DMS 273 (cell line): ENCODE measurements at regions not wholly inside any gene's neighbourhood (a gene's known extent, or its start where the extent isn't known, plus 50 kb on each side); places are given as distances from the start of the nearest gene placed in this dataset.

Experiments
- DNase-seq: peaks from one replicate; lab custom pipeline; 2025; ENCODE audit not compliant: unreplicated experiment; lab: John Stamatoyannopoulos, UW

DNA sequence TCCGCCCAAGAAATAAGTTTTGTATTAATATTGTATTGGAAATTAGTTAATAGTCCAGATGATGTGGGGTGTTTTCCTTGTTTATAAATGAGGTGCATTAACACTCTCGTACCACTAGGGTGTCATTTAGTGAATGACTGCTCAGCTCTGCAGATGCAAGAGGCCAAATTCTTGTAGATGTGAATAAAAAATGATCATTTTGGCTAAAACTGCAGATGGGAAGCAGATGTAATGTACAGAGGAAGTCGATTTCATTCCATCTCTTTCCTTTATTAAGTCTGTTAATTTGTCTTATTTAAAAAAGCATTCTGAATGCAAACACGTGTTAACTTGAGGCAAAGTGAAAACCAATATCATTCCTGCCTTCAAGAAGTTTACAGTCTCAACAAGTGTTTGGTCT, 108.1 kb downstream of the DHX15 start:
- peak; percentile 44 for DNase-seq

DNA sequence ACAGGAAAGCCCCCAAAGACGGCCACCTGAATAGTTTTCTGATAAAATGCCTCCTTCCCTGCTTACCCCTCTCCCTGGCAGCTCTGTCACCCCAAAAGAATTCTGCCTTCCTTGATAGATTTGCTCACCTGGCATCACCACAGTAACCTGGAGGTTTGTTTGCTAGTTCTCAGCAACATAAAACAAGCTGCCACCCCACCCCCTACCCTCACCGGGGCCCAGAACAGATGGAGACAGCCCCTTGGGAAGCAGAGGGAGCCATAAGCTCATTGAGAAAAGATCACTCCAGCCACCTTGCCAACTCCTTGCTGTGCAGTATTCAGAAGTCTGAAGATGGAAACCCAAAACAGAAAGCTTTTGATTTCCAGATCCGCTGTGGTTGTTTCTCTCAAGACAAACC, 108.6 kb downstream of the DHX15 start:
- DNase-seq, result peak; percentile 77

DNA sequence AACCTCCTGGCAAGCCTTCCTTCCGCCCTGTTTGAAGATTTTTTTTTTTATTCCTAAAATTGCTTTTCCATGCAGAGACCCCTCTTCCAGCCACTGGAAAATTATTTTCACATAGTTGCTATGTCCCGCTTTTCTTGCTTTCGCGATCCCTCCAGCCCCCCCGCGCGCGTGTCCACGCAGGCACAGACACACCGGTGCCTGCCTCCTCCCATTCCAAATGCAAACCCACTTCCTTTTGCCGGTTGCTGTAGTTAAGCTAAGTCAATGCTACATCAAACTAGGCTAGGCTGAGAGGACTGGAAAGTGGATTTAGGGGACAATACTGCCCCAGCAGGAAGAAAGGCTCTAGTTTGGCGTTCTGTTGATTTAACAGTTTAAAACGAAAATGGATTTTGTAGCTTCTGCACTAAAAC, 111.0 kb downstream of the DHX15 start:
- peak; percentile 58 for DNase-seq

DNA sequence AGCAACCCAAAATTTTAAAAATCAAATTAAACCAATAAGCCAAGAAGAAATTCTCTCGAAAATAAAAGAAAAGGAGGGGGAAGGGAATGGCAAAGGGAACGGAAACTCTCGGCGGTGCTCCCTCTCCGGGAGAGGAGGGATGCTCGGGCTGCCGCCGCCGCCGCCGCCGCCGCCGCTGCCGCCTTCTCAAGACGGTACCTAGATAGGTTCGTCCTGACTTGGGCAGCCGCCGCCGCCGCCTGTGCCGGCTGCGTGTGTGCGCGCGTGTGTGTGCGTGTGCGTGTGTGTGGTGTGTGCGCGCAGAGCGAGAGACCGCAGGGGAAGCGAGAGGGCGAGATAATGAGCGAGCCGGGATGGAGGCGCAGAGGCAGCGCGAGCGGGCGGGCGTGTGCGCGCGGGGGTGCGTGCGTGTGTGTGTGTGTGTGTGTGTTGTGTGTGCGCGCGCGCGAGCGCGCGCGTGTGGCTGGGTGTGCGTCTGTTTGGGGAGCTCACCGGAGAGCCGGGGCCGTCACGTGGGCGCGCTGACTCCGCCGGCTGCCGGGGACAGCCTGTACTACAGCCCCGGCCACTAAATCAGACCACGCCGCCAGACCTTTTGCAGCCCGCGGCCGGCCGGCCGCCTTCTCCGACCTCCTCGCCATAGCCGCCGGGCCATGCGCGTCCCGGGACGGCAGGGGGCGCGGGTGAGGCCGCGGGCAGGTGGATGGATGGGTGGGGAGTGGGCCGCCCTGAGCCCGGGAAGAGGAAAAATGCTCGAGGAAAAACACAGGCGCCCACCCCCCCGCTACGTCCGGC, 111.6 kb downstream of the DHX15 start:
- peak; percentile 93 for DNase-seq

DNA sequence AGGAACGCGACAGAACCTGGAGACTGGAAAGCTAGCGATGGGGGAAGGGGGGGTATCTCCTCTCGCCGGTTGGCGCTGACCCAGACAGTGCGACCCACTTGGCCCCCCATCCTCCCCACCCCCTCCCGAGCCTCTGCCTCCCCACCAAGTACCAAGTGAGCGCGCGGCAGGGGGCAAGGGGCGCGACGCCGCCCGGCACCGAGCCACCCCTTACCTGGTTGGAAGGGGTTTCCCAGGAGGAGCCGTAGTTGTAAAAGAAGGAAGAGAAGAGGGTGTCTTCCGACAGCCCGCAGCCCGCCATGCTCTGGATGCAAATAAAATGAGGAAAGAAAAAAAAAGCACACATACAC, 112.2 kb downstream of the DHX15 start:
- peak; percentile 57 for DNase-seq

DNA sequence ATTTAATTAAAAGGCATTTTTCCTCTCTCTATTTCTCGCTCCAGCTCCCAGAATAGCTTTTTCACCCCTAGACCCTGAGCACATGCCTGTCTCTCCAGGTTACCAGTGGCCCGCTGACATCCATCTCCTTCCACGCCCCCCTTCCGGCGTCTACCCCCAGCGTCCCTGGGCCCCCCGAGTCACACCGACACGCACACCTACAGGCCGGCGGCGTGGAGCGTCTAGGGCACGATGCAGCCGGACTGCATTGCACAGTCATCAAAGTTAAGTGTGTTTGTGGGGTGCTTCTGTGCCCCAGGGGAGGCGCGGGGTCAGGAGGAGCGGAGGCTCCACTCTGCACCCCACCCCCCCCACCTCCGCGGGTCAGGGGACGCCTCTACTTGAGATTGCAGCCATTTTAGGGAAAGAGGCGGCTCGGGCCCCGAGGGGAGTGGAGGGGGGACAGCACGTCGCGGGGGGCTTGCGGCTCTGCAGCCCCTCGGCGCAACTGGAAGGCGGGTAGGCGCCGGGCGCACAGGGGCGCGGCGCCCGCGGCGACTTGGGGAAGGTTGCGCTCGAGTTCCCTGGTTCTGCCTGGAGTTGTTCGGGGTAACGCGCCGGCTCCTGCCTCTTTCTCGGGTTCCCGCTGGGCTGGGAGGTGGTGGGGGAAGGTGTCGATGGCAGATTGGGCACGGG, 112.7 kb downstream of the DHX15 start:
- DNase-seq, result peak; percentile 63

DNA sequence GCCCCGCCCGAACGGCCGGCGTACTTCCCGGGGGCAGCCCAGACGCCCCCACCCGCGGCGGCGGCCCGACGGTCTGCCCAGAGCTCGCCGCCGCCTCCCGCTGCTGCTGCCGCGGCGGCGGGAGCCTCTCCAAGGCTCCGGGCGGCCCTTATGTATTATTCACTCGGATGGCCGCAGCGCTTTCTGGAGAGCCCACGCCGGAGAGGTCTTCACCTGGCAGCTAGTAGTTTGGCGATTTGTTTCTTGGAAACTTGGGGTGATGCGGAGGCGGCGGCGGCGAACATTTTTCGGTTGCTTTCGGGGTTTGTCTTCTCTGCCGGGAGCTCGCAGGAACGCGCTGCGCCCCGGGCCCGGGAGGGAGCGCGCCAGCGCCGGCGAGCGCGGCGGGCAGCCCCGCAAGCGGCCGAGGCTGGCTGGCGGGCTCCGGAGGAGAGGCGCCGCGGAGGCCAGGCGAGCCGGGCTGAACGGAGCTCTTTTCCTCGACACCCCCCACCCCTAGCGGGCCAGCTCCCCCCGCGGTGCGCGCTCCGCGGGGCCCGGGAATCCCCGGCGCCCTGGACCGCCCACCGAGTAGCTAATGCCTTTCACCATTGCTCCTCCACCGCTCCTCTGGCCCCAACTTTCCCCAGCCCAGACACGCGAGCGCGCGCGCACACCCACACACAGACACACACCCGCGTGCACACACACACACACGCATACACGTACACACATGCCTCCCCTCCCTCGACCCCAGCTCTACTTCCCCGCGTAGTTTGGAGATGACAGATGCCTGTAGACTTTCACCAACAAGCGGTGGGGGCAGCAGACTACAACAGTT, 113.5 kb downstream of the DHX15 start:
- peak; percentile 74 for DNase-seq

DNA sequence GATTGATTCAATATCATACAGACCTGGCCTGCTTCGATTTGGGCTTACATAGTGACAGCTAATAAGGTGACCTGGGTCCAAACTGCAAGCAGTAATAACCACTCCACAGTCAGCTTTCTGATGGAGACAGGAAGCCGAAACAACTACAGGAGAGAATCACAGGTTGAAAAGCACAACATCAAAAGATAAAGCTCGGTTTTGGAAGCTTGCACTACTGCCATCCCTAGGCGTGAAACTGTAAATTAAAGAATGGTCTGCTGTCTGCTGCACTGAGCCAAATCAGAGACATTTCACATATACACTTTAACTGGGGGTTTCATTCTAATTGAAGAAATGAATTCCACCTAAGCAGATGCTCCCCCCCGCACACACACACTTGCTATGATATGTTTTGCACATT, 116.3 kb downstream of the DHX15 start:
- no peak for DNase-seq

DNA sequence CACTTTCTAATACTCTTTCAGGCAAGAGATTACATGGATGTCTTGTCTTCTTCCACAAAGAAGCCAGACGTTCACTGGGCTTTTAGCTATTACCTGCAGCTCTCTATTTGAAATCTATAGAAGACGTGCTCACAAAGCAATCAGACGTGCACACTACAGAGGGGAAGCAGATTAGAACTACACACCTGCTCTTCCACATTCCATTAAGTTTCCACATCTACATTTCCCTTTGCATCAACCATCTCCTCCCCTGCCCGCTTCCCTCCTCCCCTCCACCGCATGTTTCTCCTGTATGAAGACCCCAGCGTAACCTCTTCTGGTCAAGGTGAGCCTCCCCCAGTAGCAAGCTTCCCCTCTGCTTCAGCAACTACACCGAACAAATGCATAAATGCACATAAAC, 119.8 kb downstream of the DHX15 start:
- DNase-seq, result no peak

DNA sequence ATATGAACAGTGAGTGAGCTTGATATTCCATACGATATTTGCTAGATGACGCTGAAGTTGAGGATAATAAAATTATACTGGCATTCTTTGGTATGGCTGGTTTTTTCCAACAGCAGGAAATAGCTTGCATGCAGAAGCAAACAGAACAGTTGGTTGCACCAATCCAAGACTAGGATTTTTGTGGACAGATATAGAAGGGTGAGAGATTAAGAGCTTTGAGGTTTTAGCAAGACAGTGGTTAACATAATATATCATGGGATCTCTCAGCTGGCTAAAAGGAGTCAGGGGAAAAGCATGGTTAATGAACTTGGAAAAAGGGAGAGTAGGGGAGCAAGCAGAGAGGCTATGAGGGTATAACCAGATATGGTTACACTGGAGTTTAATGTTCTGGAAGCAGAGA, 127.9 kb downstream of the DHX15 start:
- no peak for DNase-seq

DNA sequence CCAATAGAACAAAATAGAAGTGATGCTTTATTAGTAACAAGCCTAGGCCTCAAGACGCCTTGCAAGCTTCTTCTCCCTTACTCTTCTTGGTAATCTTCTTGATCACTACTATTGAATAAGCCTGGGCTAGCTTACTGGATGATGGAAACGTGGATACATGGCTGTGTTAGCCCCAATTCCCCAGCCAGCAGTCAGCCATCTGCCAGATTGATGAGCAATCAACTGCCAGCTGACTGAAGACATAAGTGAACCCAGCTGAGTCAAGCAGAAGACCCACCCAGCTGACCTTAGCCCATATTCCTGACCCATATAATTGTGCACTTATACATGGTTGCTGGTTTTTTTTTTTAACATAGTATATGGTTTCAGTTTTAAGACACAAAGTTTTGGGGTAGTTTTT, 130.4 kb downstream of the DHX15 start:
- DNase-seq, result peak; percentile 13

DNA sequence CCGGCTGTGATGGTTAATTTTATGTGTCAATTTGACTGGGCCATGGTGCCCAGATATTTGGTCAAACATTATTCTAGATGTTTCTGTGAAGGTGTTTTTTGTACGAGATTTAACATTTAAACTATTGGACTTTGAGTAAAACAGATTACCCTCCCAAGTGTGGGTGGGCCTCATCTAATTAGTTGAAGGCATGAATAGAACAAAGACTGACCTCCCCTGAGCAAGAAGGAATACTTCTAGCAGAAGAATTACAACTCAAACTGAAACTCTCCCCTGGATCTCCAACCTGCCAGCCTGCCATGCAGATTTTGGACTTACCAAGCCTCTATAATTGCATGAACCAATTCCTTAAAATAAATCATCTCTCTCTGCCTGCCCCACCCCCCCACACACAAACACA, 132.5 kb downstream of the DHX15 start:
- no peak for DNase-seq

DNA sequence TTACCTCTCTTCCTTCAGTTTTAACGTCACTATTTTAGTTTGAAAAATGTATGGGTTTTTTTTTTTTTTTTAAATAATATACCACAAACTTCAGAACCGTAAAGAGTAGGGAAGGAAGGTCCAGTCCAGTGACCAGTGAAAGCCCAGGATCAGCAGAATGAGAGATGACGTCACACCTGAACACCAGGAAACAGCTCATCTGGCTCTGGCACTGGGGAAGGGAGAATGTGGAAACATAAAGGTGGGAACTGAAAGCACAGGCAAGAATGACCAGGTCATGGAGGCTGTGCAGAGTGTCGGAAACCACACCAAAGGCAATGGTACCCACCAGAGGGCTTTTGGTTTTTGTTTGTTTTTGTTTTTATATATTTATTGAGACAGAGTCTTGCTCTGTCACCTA, 141.2 kb downstream of the DHX15 start:
- no peak for DNase-seq

DNA sequence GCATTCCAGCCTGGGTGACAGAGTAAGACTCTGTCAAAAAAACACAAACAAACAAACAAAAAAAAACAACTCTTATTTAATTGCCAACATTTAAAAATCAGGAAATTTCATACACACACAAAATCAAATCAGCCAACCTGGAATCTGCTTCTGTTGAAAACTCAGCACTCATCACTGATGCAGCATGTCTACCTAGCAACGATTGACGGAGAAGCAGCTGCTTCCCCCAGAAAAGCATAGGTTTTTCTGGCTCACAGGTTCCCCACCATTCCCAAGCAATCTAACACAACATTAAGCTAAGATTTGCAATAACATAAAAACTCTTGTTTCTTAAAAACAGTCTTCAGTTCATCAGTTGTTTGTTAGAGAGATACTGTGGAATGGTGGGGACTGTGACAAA, 143.6 kb downstream of the DHX15 start:
- DNase-seq, result no peak

DNA sequence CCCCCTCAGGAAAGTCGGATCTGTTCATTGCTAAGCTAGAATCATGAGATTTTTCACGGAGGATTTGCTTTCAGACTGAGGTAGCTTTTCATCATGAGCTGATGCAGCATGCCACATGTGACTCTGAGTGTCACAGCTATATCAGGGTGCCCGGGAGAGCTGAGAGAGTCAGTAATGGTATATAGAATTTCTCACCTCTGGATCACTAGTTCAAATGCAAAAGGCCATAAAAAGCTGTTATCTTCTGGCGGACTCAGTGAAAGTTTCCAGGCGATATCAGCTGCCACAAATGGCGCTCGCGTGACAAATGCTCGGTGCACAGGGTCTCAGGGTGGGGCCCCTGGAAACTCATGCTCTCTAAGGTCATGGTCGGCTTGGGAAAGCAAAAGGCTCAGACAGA, 150.1 kb downstream of the DHX15 start:
- DNase-seq, result peak; percentile 43

DNA sequence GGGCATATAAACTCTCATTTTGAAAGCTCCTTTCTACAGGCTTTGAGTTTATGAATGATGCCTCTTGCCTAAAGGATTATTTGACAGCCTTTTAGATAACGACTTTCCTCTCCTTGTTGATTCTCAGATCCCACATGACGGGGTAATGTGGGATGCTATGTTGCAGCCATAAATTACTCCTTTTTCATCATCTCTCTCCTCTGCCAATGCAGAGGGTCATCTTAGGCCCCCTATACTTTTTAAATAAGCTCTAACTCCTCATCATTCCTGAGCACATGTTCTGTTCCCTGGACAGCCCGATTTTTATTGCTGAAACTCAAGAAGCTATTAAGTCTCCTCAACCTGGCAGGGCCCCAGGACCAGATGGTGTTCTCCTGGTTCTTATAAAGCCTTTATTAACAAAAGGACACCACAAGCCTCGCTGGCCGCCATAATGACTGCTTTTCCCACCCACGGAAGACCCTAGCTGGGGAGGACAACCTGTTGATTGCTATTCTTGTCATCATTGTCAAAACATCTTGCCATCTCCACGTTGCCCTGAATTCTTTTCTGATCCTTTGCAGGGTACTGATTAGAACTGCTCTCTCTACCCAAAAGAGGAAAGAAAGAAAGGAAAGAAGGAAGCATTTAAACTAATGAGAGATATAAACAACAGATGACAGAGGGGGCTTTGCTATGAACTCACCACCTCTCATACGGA, 150.7 kb downstream of the DHX15 start:
- peak; percentile 96 for DNase-seq

DNA sequence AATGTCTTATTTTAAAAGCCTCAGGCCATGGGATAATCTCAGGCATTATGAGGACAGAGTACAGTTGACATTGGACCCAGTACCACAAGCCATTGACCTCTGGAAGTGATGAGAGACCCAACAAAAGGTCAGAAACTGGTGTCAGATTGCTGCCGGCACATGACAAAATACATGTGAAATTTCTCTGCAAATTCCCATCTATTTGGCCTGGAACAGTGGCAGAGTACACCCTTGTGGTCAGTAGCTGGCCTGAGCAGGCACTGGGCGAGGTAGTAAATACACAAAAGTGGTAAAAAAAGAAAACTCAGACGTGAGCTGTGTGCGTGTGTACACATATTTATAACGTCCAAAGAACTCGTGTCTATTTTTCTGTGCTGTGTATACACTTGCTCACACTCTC, 155.5 kb downstream of the DHX15 start:
- DNase-seq, result no peak

DNA sequence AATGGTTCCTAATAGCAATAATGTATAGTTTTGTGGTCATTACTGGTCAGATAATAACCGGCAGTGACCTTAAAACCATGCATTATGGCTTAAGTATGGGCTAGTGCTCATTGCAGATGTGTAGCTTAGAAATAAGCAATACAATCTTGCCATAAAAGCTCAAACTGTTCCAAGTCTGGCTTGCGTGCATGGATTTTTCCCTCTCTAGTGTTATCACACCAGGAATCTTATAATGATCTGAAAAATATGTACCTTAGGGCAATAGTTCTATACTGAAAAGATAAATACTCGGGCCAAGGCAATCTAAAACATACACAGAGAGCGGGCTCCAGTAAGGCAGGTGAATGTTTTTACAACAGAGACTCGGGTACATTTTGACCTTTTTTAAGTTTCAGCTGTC, 157.8 kb downstream of the DHX15 start:
- DNase-seq, result no peak

DNA sequence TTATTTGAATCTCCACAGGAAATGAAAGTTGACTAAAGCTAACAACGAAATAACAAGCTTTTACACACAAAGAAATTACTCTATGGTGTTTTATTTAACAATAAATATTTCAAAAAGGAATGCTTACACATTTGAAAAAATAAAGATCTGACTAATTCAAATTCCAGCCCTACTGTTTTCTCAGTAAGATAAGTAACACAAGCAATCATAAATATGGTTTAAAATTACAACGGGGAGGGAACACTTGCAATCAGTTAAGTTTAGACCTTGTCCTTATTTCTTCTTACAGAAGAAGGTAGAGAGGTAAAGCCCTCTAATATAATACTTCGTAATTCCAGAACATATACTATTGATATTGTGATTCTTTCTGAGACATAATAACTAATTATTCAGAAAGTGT, 158.5 kb downstream of the DHX15 start:
- DNase-seq, result no peak

DNA sequence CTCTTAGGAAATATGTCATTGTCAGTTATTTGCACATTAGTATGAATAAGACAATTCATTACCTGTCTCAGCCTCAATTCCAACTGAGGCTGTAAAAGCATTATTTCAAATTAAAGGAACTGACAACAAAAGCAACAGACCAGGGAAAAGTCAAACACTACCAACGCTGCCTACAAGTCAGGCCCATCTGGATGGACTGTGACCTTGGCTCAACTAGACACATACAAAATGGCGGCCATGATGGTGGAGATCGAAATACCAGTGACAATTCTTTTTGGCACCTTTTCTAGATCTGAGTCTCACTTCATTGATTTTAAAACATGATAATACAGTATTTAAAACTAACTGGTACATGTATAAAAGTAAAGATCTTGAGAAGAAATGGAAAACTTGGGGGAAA, 160.7 kb downstream of the DHX15 start:
- DNase-seq, result no peak

DNA sequence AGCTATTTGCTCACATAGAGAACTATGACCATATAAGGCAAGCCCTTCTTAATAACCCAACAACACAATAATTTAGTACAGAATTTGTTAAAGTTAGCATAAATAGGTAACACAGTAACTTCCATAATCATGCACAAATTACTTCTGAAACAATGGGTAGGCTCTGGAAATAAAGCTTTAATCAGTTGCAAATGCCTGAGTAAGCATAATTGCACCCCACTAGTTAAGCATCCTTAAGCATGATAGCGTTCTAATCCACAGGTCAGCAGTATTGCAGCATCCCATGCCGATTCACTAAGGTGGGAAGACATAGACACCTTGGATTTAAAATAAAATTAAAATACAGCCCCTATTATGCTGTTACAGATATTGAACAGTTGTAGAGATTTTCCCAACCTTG, 161.7 kb downstream of the DHX15 start:
- no peak for DNase-seq
